NCI-H748 treated with DMSO at 0.1 percent for 48 hours (cell line): ENCODE measurements at regions not wholly inside any gene's neighbourhood (a gene's known extent, or its start where the extent isn't known, plus 50 kb on each side); places are given as distances from the start of the nearest gene placed in this dataset.
"Not testable (repeated sequence)": the region's sequence is repeated elsewhere in the genome, so short reads cannot be mapped to it uniquely, and the experiment has no call there.

ENCODE experiments used
- DNase-seq: peaks from one replicate; lab custom pipeline; 2025; lab: John Stamatoyannopoulos, UW

- DNase-seq: no peak
These were observed 397.4 kb upstream of the NOX3 start for GRCh38 chr6:155853011-155853410.

- DNase-seq: no peak
These were observed 394.8 kb upstream of the NOX3 start for GRCh38 chr6:155850408-155850841.

GRCh38 chr6:155847711-155848110 is 392.1 kb upstream of the NOX3 start:
- no peak for DNase-seq

GRCh38 chr6:155837474-155837873 is 381.8 kb upstream of the NOX3 start:
- DNase-seq: no peak

- DNase-seq: no peak
These were observed 377.0 kb upstream of the NOX3 start for GRCh38 chr6:155832596-155832995.

- no peak for DNase-seq
These were observed 374.9 kb upstream of the NOX3 start for GRCh38 chr6:155830531-155830930.

GRCh38 chr6:155829646-155830045 is 374.0 kb upstream of the NOX3 start:
- no peak for DNase-seq

- DNase-seq: no peak
These were observed 373.4 kb upstream of the NOX3 start for GRCh38 chr6:155828989-155829388.

GRCh38 chr6:155818698-155819097 is 363.1 kb upstream of the NOX3 start:
- DNase-seq: no peak

GRCh38 chr6:155813548-155813947 is 357.9 kb upstream of the NOX3 start:
- DNase-seq: no peak

GRCh38 chr6:155807243-155807642 is 351.6 kb upstream of the NOX3 start:
- no peak for DNase-seq

GRCh38 chr6:155801046-155801445 is 345.4 kb upstream of the NOX3 start:
- DNase-seq: no peak

GRCh38 chr6:155798876-155799275 is 343.2 kb upstream of the NOX3 start:
- not testable (repeated sequence) for DNase-seq

- no peak for DNase-seq
These were observed 339.6 kb upstream of the NOX3 start for GRCh38 chr6:155795173-155795796.

GRCh38 chr6:155791891-155792290 is 336.3 kb upstream of the NOX3 start:
- DNase-seq: no peak

- DNase-seq: no peak
These were observed 335.5 kb upstream of the NOX3 start for GRCh38 chr6:155791186-155791585.

GRCh38 chr6:155787168-155787567 is 331.5 kb upstream of the NOX3 start:
- no peak for DNase-seq

GRCh38 chr6:155786528-155786927 is 330.9 kb upstream of the NOX3 start:
- DNase-seq: no peak

- no peak for DNase-seq
These were observed 327.3 kb upstream of the NOX3 start for GRCh38 chr6:155782739-155783459.

- DNase-seq: no peak
These were observed 326.7 kb upstream of the NOX3 start for GRCh38 chr6:155782320-155782731.

GRCh38 chr6:155779456-155779855 is 323.8 kb upstream of the NOX3 start:
- DNase-seq: no peak

- DNase-seq: no peak
These were observed 322.7 kb upstream of the NOX3 start for GRCh38 chr6:155778336-155778735.

- no peak for DNase-seq
These were observed 316.2 kb upstream of the NOX3 start for GRCh38 chr6:155771822-155772221.

GRCh38 chr6:155770856-155771255 is 315.2 kb upstream of the NOX3 start:
- DNase-seq: no peak
